Mononuclear cell (primary cell): ENCODE measurements at regions not wholly inside any gene's neighbourhood (a gene's known extent, or its start where the extent isn't known, plus 50 kb on each side); places are given as distances from the start of the nearest gene placed in this dataset.
"Not testable (repeated sequence)": the region's sequence is repeated elsewhere in the genome, so short reads cannot be mapped to it uniquely, and the experiment has no call there.

Source experiments
- H3K27me3 ChIP-seq: 2 replicates; pipeline ENCODE4 v1.6.0; 2011; ENCODE audit warnings: low read length, control low read depth; ENCODE audit not compliant: insufficient read depth
- H3K4me1 ChIP-seq: 2 replicates; pipeline ENCODE4 v1.5.1; 2011; ENCODE audit warnings: mild to moderate bottlenecking, low read length, control low read depth; ENCODE audit not compliant: insufficient read depth
- H3K4me3 ChIP-seq: 2 replicates; pipeline ENCODE4 v1.5.1; 2011; ENCODE audit warnings: mild to moderate bottlenecking, low read length, moderate library complexity
- H3K9me3 ChIP-seq: 2 replicates; pipeline ENCODE4 v1.5.1; 2011; ENCODE audit warnings: low read depth, mild to moderate bottlenecking, control low read depth, low read length

DNA sequence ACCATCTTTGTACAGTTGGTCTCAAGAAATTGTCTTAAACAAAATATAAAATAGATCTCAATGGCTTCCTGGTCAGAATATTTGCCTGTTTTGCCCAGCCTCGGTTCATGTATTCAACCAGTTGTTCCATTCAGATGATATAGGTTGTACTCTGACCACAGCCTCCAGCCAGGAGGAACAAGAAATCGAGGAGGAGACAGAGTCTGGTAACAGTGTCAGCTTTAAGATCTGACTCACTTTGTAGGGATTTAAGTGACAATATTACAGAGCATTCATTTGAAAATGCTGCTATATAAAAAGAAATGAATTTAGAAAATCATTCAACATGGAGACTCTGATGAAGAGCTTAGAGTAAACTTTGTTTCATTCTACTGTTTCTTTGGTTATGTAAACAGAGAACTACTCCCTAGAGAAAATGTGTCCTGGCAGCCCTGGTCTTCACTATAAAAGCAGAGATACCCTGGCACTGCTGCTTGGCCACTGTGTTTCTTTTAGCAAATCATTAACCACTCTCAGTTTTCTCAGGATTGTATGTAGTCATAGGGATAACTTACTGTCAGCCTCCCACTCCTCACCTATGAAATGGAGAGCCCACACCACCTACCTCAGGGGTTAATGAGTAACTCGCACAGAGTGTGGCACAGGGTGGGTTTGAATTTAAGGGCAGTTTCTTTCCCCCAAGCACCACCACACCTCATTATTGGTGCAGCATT is 53.5 kb downstream of the PAGE2 start:
- Histone ChIP-seq H3K4me3 (no peak overlapping the region), H3K4me1 (no peaks in the 10 kb centered on the region), H3K27me3 (no peaks in the 10 kb centered on the region), H3K9me3 (no peaks in the 10 kb centered on the region)

- no peaks in the 10 kb centered on the region for H3K9me3 ChIP-seq
- no peak overlapping the region for H3K4me3 ChIP-seq
- no peaks in the 10 kb centered on the region for H3K27me3 ChIP-seq
- H3K4me1 ChIP-seq, result no peaks in the 10 kb centered on the region
Observed at GRCh38 chrX:55142919-55143310, 54.1 kb downstream of the PAGE2 start.

GRCh38 chrX:55143621-55144020 is 54.8 kb downstream of the PAGE2 start:
- Histone ChIP-seq H3K9me3 (no peaks in the 10 kb centered on the region), H3K27me3 (no peaks in the 10 kb centered on the region), H3K4me1 (no peaks in the 10 kb centered on the region), H3K4me3 (no peak overlapping the region)

GRCh38 chrX:55144697-55145096 is 55.9 kb downstream of the PAGE2 start:
- Histone ChIP-seq H3K27me3 (no peaks in the 10 kb centered on the region), H3K4me3 (no peak overlapping the region), H3K4me1 (no peaks in the 10 kb centered on the region), H3K9me3 (no peaks in the 10 kb centered on the region)

DNA sequence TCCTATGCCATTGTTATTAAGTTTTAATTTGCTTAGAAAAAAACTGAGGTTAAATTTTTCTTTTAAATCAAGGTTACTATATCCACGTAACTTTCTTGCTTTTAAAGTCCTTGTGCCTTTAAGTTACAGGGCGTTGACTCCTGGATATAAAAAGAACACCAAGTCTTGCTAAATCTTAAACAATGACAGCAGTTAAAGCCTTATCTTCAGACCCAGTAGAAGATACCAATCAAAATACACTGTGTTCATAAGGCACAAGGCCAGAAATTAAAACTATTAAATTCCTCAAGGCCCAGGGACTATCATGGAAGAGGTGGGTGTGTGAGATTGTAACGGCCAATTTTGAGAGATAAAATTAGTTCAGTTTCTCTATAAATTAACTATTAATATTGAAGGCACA is 60.4 kb downstream of the PAGE2 start:
- Histone ChIP-seq H3K4me1 (no peaks in the 10 kb centered on the region), H3K27me3 (no peaks in the 10 kb centered on the region), H3K4me3 (no peak overlapping the region), H3K9me3 (no peaks in the 10 kb centered on the region)

DNA sequence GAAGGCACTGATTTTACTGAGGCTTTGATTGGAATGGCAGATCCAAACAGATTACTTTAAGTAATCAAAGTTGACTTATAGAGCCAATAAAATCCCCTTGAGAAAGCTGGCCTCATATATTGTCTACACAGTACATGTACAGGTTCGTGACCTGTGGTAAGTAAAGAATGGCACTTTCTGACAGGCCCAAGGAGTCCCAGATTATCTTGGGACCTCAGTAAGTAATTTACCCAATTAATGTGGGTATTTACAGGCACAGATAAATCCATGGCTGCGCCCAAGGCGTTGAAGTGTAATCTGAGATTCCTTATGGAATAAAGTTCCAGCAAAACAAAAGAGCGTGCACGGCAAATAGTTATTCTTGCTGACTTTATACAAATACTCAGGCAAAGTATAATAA is 62.4 kb downstream of the PAGE2 start:
- Histone ChIP-seq H3K9me3 (no peaks in the 10 kb centered on the region), H3K4me1 (no peaks in the 10 kb centered on the region), H3K4me3 (no peak overlapping the region), H3K27me3 (no peaks in the 10 kb centered on the region)

DNA sequence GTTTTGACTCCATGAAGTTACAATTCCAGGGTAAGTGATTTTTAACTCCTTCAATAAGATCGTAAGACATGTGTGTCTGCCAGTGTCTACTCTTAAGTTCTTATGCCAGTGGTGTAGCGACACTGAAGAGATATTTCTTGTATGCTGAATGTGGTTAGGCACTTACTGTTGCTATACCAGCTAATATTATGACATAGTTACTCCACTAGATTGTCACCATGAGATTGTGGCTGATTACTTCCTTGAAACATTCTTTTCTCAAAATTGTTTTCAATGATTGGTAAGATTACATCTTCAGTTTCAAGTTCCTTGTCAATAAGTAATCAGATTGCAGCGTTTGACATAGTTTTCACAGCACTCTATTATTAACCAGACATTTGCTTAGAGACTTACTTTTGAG is 60.6 kb upstream of the PAGE5 start:
- Histone ChIP-seq H3K4me3 (no peak overlapping the region), H3K4me1 (peaks cover 6% of the 10 kb centered on the region), H3K27me3 (no peaks in the 10 kb centered on the region), H3K9me3 (no peaks in the 10 kb centered on the region)

DNA sequence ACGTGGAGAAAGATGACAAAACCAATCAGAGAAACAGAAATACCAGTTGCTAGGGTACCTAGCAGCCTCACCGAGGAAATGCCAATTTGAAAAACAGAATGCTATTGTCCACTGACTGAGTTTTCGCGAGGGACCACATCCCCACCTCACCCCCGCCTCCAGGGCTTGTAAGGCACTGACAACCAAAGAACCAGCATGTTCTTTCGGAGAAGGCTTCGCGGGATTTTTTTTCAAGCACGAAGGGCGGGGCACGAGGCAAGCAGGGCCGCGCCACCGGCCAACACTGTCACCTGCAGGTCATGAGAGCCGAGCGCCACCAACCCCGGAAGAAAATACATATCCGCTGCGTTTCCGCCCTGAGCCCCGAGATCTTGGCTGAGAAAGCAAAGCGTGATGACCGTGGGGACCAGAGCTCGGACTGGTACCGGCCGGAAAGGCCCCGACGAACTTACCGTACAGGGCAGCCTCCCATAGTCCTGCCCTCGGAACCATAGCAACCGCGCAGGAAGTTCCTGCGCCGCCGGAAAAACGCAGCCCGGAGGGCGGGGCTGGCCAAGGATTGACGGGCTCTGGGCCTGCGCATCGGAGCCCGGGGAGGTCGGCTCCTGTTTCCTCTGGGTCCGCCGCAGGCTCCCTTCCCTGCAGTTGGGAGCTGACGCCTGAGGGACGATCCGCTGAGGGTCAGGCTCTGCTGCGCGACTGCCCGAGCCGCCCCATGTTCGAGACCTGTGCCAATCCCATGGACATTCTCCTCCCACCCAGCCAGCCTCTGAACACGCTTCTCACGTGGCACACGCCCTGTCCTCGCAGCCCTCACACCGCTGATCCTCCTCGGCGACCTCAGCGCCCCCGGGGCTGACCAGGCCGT is 59.2 kb upstream of the PAGE5 start:
- H3K4me1 ChIP-seq, result peaks cover 6% of the 10 kb centered on the region
- no peaks in the 10 kb centered on the region for H3K27me3 ChIP-seq
- no peaks in the 10 kb centered on the region for H3K9me3 ChIP-seq
- peak overlapping the region; percentile 64 for H3K4me3 ChIP-seq

GRCh38 chrX:55161581-55161980 is 58.6 kb upstream of the PAGE5 start:
- no peaks in the 10 kb centered on the region for H3K9me3 ChIP-seq
- H3K4me3 ChIP-seq, result peak overlapping the region; percentile 64
- peaks cover 6% of the 10 kb centered on the region for H3K4me1 ChIP-seq
- H3K27me3 ChIP-seq, result no peaks in the 10 kb centered on the region

DNA sequence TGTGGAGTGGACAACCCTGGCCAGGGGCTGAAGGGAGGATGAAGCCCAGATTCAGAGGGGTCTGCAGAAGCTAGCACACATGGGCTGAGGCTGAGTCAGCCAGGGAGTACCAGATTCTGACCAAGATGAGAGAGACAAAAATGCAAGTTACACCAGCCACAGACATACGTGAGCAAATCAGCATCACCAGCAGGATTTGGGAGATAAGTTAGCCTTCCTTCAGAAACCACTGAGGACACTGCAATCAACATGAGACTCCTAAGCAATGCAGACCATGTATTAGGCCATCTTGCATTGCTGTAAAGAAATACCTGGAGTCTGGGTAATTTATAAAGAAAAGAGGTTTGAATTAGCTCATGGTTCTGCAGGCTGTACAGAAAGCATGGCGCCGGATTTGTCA is 57.0 kb upstream of the PAGE5 start:
- Histone ChIP-seq H3K4me1 (peaks cover 6% of the 10 kb centered on the region), H3K4me3 (no peak overlapping the region), H3K9me3 (no peaks in the 10 kb centered on the region), H3K27me3 (no peaks in the 10 kb centered on the region)

DNA sequence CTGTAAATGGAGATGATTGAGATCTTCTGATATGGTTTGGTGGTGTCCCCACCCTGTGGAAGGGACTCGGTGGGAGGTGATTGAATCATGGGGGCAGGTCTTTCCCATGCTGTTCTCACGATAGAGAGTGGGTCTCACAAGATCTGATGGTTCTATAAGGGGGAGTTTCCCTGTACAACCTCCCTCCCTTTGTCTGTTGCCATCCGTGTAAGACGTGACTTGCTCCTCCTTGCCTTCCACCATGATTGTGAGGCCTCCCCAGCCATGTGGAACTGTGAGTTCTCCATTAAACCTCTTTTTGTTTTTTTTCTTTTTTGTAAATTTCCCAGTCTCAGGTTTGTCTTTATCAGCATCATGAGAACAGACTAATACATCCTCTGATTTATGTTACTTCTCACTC is 55.1 kb upstream of the PAGE5 start:
- not testable (repeated sequence) for H3K4me1 ChIP-seq, H3K4me3 ChIP-seq, H3K9me3 ChIP-seq, H3K27me3 ChIP-seq

- Histone ChIP-seq H3K9me3 (no peaks in the 10 kb centered on the region), H3K4me1 (no peaks in the 10 kb centered on the region), H3K4me3 (no peak overlapping the region), H3K27me3 (no peaks in the 10 kb centered on the region)
Observed at GRCh38 chrX:55167124-55167803, 52.9 kb upstream of the PAGE5 start.

GRCh38 chrX:55167901-55168300 is 52.2 kb upstream of the PAGE5 start:
- Histone ChIP-seq H3K9me3 (no peaks in the 10 kb centered on the region), H3K27me3 (no peaks in the 10 kb centered on the region), H3K4me1 (no peaks in the 10 kb centered on the region), H3K4me3 (no peak overlapping the region)

DNA sequence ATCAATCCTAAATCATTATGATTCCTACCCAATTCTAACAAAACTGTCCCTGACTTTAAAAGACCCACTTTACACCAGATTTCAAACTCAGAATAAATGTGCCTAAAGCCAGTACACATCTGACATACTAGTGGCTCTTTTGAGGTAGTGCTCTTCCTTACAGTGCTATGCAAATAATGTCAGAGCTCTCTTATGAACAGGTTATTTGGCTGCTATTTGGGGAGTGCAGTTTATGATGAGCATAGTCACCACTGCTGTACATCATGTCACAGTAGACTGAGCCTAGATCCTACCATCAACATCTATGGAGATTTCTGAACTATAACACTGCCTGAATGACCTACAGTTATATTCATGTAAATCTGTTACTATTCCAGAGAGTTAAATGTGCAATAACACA is 50.4 kb upstream of the PAGE5 start:
- Histone ChIP-seq H3K4me1 (no peaks in the 10 kb centered on the region), H3K9me3 (no peaks in the 10 kb centered on the region), H3K4me3 (no peak overlapping the region), H3K27me3 (no peaks in the 10 kb centered on the region)
